Esophagus muscularis mucosa (tissue), 4 donors: ENCODE measurements at regions not wholly inside any gene's neighbourhood (a gene's known extent, or its start where the extent isn't known, plus 50 kb on each side); places are given as distances from the start of the nearest gene placed in this dataset.
"Not testable (repeated sequence)": the region's sequence is repeated elsewhere in the genome, so short reads cannot be mapped to it uniquely, and the experiment has no call there.

ENCODE experiments used
- DNase-seq: peaks from one replicate; pipeline ENCODE4 v3.0.0-alpha.2; 2017; ENCODE audit errors: extremely low spot score
- H3K27ac ChIP-seq, 4 donors: fragments of 200-600 bp; sonication (generic); replicated peaks in 1 of 4; 1 replicate in 3 of 4; 2 replicates in 1 of 4; pipeline ENCODE4 v1.5.1; 2016 to 2019; ENCODE audit warnings: mild to moderate bottlenecking in 1 of 4
- H3K27me3 ChIP-seq, 4 donors: fragments of 200-600 bp; sonication (generic); one replicate each; pipeline versions ENCODE4 v1.5.1 to v1.6.0; 2016 to 2019
- H3K36me3 ChIP-seq, 4 donors: fragments of 200-600 bp; sonication (generic); one replicate each; pipeline ENCODE4 v1.5.1; 2016 to 2019
- H3K4me1 ChIP-seq, 4 donors: fragments of 200-600 bp; sonication (generic); one replicate each; pipeline ENCODE4 v1.5.1; 2016 to 2019
- H3K4me3 ChIP-seq, 4 donors: fragments of 200-600 bp; sonication (generic); 1 replicate in 2 of 4; 2 replicates in 2 of 4; pipeline ENCODE4 v1.5.1; 2016 to 2019; ENCODE audit warnings: mild to moderate bottlenecking in 4 of 4, moderate library complexity in 1 of 4
- H3K9me3 ChIP-seq, 4 donors: fragments of 200-600 bp; sonication (generic); 1 replicate in 3 of 4; 2 replicates in 1 of 4; pipeline ENCODE4 v1.5.1; 2016 to 2019
- CTCF ChIP-seq, 3 experiments: fragments of 200-600 bp in 2 of 3; fragments of 450-650 bp in 1 of 3; sonication (generic) in 2 of 3; IDR thresholded peaks; one replicate each; pipeline ENCODE4 v1.5.1; 2017 to 2019; ENCODE audit warnings: antibody characterized with exemption in 3 of 3, mild to moderate bottlenecking in 2 of 3, moderate library complexity in 1 of 3
- EP300 ChIP-seq: sonication (generic); formaldehyde crosslinking; IDR thresholded peaks from one replicate; pipeline ENCODE4 v1.6.1; 2017; ENCODE audit warnings: antibody characterized with exemption
- POLR2A ChIP-seq: fragments of 450-650 bp; IDR thresholded peaks from one replicate; pipeline ENCODE4 v1.6.1; 2017; ENCODE audit warnings: antibody characterized with exemption, moderate library complexity, mild to moderate bottlenecking, low read depth
- POLR2AphosphoS5 ChIP-seq, 2 donors: sonication (generic); formaldehyde crosslinking; IDR thresholded peaks; one replicate each; pipeline ENCODE4 v1.6.1; 2017; ENCODE audit warnings: antibody characterized with exemption in 2 of 2
- WGBS: methylation state at CpG from one replicate; pipeline ENCODE4 v1.1.5; 2018; 5-methylcytosine and 5-hydroxymethylcytosine counted together
- intact Hi-C: fragments of 100-400 bp; cut with DNase I; formaldehyde crosslinking; loops from one replicate; pipeline ENCODE4 v1.15.1; 2023

DNA sequence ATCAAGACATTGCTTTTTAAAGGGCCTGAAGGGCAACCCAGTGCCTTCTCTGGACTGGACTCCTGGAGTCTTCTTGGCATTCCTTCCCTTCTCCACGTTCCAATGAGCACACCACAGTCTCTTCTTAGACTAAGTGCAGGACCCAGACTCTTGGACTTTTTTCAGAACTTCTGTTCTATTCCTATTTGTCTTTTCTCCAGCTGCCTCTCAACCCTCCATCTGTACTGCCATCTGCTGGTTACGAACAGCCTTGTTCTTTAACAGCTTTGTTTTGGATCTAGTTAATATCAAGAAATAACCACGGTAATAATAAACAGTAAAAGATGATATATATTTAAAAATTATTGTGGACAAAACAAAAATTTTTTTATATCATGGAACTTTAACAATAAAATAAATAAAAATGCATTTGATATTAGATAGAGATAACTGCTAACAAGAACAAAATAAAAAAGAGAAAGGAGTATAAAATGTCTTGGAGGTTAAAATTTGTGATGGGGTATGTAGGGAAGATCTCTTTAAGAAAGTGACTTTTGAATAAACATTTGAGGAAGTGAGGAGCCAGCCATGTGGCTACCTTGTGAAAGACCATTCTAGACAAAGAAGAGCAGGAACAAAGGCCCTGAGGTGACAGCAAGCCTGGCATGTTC, 105.1 kb upstream of the HCRTR2 start:
- WGBS, result 28% methylated on average over 3 of the region's 3 CpGs

DNA sequence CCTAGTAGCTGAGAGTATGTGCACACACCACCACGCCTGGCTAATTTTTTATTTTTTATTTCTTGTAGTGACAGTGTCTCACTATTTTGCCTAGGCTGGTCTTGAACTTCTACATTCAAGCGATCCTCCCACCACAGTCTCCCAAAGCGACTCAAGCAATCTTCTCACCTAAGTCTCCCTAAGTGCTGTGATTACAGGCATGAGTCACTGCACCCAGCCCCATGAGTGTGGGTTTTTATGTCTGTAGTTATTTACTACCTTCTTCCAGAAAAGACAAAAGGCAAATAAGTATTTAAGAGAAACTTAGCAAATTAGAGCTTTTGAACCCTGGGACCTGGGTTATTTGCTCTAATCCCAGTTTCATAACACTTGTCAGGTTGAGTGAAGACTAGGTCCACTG, 92.3 kb upstream of the HCRTR2 start:
- no peak for DNase-seq
- H3K27ac ChIP-seq, result no peak overlapping the region
- no peaks in the 10 kb centered on the region for H3K36me3 ChIP-seq
- no peak for TF ChIP-seq CTCF (IDR thresholded peaks at IDR 0.05)
- TF ChIP-seq POLR2AphosphoS5 (IDR thresholded peaks at IDR 0.05), result no peak
- no peak for TF ChIP-seq POLR2A
- no peak for TF ChIP-seq EP300
- intact Hi-C loops, result no loop called here
- no peak overlapping the region for H3K4me3 ChIP-seq
- H3K27me3 ChIP-seq, result no peaks in the 10 kb centered on the region
- WGBS, result 91% methylated on average over 3 of the region's 3 CpGs
- no peaks in the 10 kb centered on the region for H3K4me1 ChIP-seq
- peaks cover 0 to 5% (median 0%) of the 10 kb centered on the region in 4 donors for H3K9me3 ChIP-seq

More for the DNA sequence above, 105.1 kb upstream of the HCRTR2 start:
- Histone ChIP-seq H3K36me3 (no peaks in the 10 kb centered on the region), H3K4me3 (no peak overlapping the region), H3K27me3 (no peaks in the 10 kb centered on the region), H3K4me1 (no peaks in the 10 kb centered on the region), H3K27ac (no peak overlapping the region), H3K9me3 (no peaks in the 10 kb centered on the region)
- no peak for DNase-seq
- TF ChIP-seq CTCF (IDR thresholded peaks at IDR 0.05) (peak; percentile 41 to 50 (median 42)), POLR2AphosphoS5 (IDR thresholded peaks at IDR 0.05) (no peak)
- intact Hi-C loops, result loop anchor here (5.0 kb wide), 2 partner anchors 347 to 1082 kb away; no protein-coding TSS in a partner anchor

DNA sequence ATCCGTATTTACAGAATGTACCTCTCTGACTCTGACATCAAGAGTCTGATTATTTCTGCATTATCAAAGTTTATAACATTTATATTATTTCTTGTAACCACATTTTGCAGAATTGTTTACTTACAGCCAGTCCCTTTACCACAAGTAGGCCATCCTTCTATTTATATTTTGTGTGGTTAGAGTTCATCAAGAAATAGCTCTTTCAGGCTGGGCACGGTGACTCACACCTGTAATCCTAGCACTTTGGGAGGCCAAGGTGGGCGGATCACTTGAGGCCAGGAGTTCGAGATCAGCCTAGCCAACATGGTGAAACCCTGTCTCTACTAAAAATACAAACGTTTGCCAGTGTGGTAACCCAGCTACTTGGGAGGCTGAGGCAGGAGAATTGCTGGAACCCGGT, 86.3 kb upstream of the HCRTR2 start:
- H3K9me3 ChIP-seq, H3K4me3 ChIP-seq, H3K4me1 ChIP-seq, DNase-seq, H3K27me3 ChIP-seq, H3K27ac ChIP-seq, intact Hi-C loops, H3K36me3 ChIP-seq: not testable (repeated sequence)
- 84% methylated on average over 6 of the region's 6 CpGs for WGBS

- intact Hi-C loops, result no loop called here
- TF ChIP-seq POLR2A (no peak), CTCF (IDR thresholded peaks at IDR 0.05) (no peak), EP300 (no peak), POLR2AphosphoS5 (IDR thresholded peaks at IDR 0.05) (no peak)
- Histone ChIP-seq H3K4me1 (no peaks in the 10 kb centered on the region), H3K36me3 (no peaks in the 10 kb centered on the region), H3K27me3 (no peaks in the 10 kb centered on the region), H3K9me3 (peaks cover 0 to 3% (median 0%) of the 10 kb centered on the region in 4 donors), H3K27ac (no peak overlapping the region), H3K4me3 (no peak overlapping the region)
- DNase-seq, result no peak
These were observed 85.4 kb upstream of the HCRTR2 start for GRCh38 chr6:55088902-55089301.

GRCh38 chr6:55089325-55089724, 85.0 kb upstream of the HCRTR2 start:
- DNase-seq, result no peak
- WGBS, result 80% methylated on average over 2 of the region's 2 CpGs
- no peaks in the 10 kb centered on the region for H3K9me3 ChIP-seq
- H3K4me3 ChIP-seq, result no peak overlapping the region
- no peaks in the 10 kb centered on the region for H3K4me1 ChIP-seq
- no peaks in the 10 kb centered on the region for H3K27me3 ChIP-seq
- H3K27ac ChIP-seq, result no peak overlapping the region
- intact Hi-C loops, result no loop called here
- no peak for TF ChIP-seq POLR2A
- TF ChIP-seq EP300, result no peak
- TF ChIP-seq CTCF (IDR thresholded peaks at IDR 0.05), result no peak
- no peak for TF ChIP-seq POLR2AphosphoS5 (IDR thresholded peaks at IDR 0.05)
- no peaks in the 10 kb centered on the region for H3K36me3 ChIP-seq
